Ovary (tissue), 7 donors: ENCODE measurements at regions not wholly inside any gene's neighbourhood (a gene's known extent, or its start where the extent isn't known, plus 50 kb on each side); places are given as distances from the start of the nearest gene placed in this dataset.

ENCODE experiments used
- DNase-seq, 5 donors: peaks; one replicate each; pipeline ENCODE4 v3.0.0-alpha.2; 2019 to 2020
- H3K27ac ChIP-seq, 2 donors: fragments of 200-600 bp; one replicate each; pipeline versions ENCODE4 v1.5.1 to v1.8.0; 2019 to 2022
- H3K27me3 ChIP-seq: fragments of 200-600 bp; one replicate; pipeline ENCODE4 v1.8.0; 2022
- H3K36me3 ChIP-seq: fragments of 200-600 bp; sonication (generic); one replicate; pipeline ENCODE4 v1.5.1; 2019
- H3K4me1 ChIP-seq: one replicate; pipeline ENCODE4 v1.8.1; 2013; ENCODE audit warnings: mild to moderate bottlenecking, moderate library complexity; ENCODE audit not compliant: insufficient read depth
- H3K4me3 ChIP-seq: fragments of 200-600 bp; sonication (generic); one replicate; pipeline ENCODE4 v1.5.1; 2017
- H3K9me3 ChIP-seq, 2 donors: fragments of 200-600 bp in 1 of 2; sonication (generic) in 1 of 2; one replicate each; pipeline versions ENCODE4 v1.5.1 to v1.8.1; 2013 to 2019; ENCODE audit warnings: mild to moderate bottlenecking in 1 of 2, moderate library complexity in 1 of 2
- EP300 ChIP-seq: sonication (generic); formaldehyde crosslinking; IDR thresholded peaks from one replicate; pipeline ENCODE4 v1.6.1; 2017; ENCODE audit warnings: antibody characterized with exemption
- POLR2A ChIP-seq: fragments of 450-650 bp; IDR thresholded peaks from one replicate; pipeline ENCODE4 v1.6.1; 2017; ENCODE audit warnings: antibody characterized with exemption, mild to moderate bottlenecking, moderate library complexity
- WGBS, 3 donors: extraction: QIAGEN DNeasy Blood & Tissue Kit in 1 of 3; methylation state at CpG; one replicate each; pipeline versions ENCODE4 v1.1.5 to v1.1.7; 2013 to 2017; 5-methylcytosine and 5-hydroxymethylcytosine counted together
- intact Hi-C, 4 donors: fragments of 100-400 bp; cut with DNase I; formaldehyde crosslinking; loops; one replicate each; pipeline versions ENCODE4 v1.11.0 to v1.15.1; 2022 to 2023
- TF ChIP-seq, protein P1 (sequence below), 3 donors: fragments of 450-650 bp in 2 of 3; fragments of 200-600 bp in 1 of 3; IDR thresholded peaks; one replicate each; pipeline versions ENCODE4 v1.5.1 to v1.8.0; 2016 to 2022; ENCODE audit warnings: antibody characterized with exemption in 3 of 3, mild to moderate bottlenecking in 1 of 3
- donor health status: DM: no; HTN: no; CAD: no; lungs with moderate emphysema.
- donor health status: DM: no; HTN: no; CAD: no.
- donor health status: Bipolar disorder and iron deficiency.
- donor health status: DM: no; HTN: no; CAD: no.
- donor health status: DM: yes; HTN: yes; CAD: no.

DNA sequence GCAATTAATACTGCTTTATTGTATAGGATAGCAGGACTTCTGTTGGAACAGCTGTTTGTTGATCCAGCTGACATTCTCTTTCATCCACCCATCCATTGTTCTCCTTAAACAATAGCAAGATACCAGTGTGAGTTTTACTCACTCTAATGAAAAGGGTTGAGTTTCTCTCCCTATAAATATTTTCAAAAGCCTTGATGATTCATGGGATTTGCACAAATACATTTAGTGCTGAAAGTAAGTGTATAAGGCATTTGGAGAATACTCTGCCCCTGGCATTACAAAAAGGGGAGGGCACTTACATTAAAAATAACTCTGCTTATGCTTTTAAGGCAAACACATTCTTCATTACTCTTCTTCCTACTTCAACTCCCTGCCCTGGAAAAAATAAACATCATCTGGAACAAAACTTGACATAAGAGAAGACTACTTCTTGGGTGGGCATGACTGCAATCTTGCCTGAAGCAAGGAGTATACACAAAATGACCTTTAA is 634.9 kb downstream of the METTL15 start:
- Histone ChIP-seq H3K9me3 (no peaks in the 10 kb centered on the region), H3K27ac (no peak overlapping the region), H3K4me1 (no peaks in the 10 kb centered on the region), H3K36me3 (no peaks in the 10 kb centered on the region), H3K4me3 (no peak overlapping the region), H3K27me3 (no peaks in the 10 kb centered on the region)
- no peak for DNase-seq
- TF ChIP-seq, protein P1, sequence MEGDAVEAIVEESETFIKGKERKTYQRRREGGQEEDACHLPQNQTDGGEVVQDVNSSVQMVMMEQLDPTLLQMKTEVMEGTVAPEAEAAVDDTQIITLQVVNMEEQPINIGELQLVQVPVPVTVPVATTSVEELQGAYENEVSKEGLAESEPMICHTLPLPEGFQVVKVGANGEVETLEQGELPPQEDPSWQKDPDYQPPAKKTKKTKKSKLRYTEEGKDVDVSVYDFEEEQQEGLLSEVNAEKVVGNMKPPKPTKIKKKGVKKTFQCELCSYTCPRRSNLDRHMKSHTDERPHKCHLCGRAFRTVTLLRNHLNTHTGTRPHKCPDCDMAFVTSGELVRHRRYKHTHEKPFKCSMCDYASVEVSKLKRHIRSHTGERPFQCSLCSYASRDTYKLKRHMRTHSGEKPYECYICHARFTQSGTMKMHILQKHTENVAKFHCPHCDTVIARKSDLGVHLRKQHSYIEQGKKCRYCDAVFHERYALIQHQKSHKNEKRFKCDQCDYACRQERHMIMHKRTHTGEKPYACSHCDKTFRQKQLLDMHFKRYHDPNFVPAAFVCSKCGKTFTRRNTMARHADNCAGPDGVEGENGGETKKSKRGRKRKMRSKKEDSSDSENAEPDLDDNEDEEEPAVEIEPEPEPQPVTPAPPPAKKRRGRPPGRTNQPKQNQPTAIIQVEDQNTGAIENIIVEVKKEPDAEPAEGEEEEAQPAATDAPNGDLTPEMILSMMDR (IDR thresholded peaks at IDR 0.05) = no peak
- no peak for TF ChIP-seq POLR2A
- TF ChIP-seq EP300 = no peak
- intact Hi-C loops = no loop called here

DNA sequence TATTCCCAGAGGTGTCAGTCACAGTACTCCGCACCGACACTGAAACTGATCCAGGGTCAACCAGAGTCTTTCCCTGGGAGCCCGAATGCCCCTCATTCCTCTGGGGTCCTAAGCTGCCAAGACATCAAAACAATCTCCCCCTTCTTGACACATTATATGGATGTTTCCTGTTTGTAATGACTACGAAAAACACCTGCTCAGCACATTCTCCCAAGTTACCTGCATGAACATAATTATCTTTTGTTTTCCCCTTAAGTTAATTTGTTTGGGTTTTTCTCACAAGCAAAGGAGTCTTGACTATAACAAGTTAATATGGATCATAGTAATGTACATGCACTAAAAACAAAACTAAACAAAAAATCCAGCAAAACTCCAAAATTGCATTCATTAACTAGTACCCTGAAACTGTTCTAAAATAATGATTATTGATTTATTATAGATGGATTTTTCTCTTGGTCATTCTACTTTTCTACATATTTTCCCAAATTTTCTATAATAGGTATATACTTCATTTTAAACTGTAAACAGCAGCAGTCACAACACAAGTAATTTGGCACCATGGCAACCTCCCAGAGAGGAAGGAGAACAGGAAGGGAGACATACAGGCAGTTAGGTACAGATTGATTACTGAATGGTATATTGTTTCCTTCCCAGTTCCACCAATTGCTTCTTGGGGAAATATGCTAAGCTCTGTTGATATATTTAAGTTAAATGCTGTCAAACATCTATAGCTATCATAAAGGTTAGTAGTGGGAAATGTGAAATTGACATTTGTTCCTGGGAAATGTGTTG is 631.5 kb downstream of the METTL15 start:
- Histone ChIP-seq H3K27me3 (no peaks in the 10 kb centered on the region), H3K36me3 (no peaks in the 10 kb centered on the region), H3K27ac (no peak overlapping the region), H3K4me1 (no peaks in the 10 kb centered on the region), H3K9me3 (no peaks in the 10 kb centered on the region), H3K4me3 (no peak overlapping the region)
- intact Hi-C loops = no loop called here
- no peak for DNase-seq
- WGBS, 3 donors = 70 to 75% (median 72%) methylated on average over 4 of the region's 4 CpGs
- TF ChIP-seq, protein P1 (IDR thresholded peaks at IDR 0.05) = no peak
- no peak for TF ChIP-seq POLR2A
- TF ChIP-seq EP300 = no peak

DNA sequence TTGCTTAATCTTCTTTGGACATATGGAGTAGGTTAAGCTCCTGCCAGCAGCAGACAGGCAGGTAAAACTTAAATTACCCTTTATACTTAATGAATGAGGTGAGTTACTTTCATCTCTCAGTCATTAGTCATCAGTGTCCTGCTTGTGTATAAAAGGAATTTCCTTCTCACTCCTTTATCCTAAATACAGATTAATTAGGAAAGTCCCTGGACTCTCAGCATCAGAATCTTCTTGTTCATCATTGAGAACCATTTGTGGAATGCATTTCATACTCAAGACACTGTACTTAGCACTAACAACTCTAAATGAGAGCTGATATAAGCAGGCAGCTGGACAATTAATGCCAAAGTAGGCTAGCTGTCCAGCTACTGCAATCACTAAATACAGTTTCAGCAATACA is 630.4 kb downstream of the METTL15 start:
- Histone ChIP-seq H3K4me1 (no peaks in the 10 kb centered on the region), H3K36me3 (no peaks in the 10 kb centered on the region), H3K27me3 (no peaks in the 10 kb centered on the region), H3K9me3 (no peaks in the 10 kb centered on the region), H3K4me3 (no peak overlapping the region), H3K27ac (no peak overlapping the region)
- intact Hi-C loops = no loop called here
- TF ChIP-seq POLR2A (no peak), EP300 (no peak)
- TF ChIP-seq, protein P1 (IDR thresholded peaks at IDR 0.05) = no peak
- no peak for DNase-seq

DNA sequence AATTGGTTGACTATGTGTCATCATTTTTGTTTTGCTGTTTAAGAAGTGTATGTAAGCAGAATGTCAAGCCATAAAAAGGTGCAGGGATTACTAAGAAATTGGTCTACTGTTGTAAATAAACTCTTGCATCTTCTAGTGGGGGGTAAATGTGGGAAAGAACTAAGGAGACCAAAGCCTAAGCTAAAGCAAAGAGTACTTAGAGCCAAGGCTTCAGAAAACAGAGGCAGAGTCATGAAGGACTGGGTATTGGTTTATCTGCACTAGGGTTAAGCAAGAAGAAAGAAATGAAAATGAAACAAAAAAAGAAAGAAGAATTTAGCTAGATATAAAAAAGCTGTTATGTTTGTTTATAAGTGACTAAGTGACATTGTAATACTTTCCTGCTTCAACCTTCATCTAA is 628.1 kb downstream of the METTL15 start:
- Histone ChIP-seq H3K4me3 (no peak overlapping the region), H3K36me3 (no peaks in the 10 kb centered on the region), H3K9me3 (no peaks in the 10 kb centered on the region), H3K27ac (no peak overlapping the region), H3K4me1 (no peaks in the 10 kb centered on the region), H3K27me3 (no peaks in the 10 kb centered on the region)
- DNase-seq = no peak
- intact Hi-C loops = no loop called here
- TF ChIP-seq EP300 = no peak
- TF ChIP-seq POLR2A = no peak
- TF ChIP-seq, protein P1 (IDR thresholded peaks at IDR 0.05) = no peak
